Right atrium auricular region (tissue), 2 donors: ENCODE measurements at regions not wholly inside any gene's neighbourhood (a gene's known extent, or its start where the extent isn't known, plus 50 kb on each side); places are given as distances from the start of the nearest gene placed in this dataset.
"Not testable (repeated sequence)": the region's sequence is repeated elsewhere in the genome, so short reads cannot be mapped to it uniquely, and the experiment has no call there.

Experiments
- DNase-seq: peaks from one replicate; pipeline ENCODE4 v3.0.0-alpha.2; 2019; ENCODE audit warnings: low spot score
- H3K27ac ChIP-seq, 2 donors: fragments of 200-600 bp; sonication (generic); 1 replicate in 1 of 2; 2 replicates in 1 of 2; pipeline ENCODE4 v1.5.1; 2016 to 2019
- H3K27me3 ChIP-seq, 2 donors: fragments of 200-600 bp; sonication (generic); one replicate each; pipeline versions ENCODE4 v1.5.1 to v1.6.0; 2017 to 2019
- H3K36me3 ChIP-seq: fragments of 200-600 bp; sonication (generic); one replicate; pipeline ENCODE4 v1.5.1; 2016
- H3K4me1 ChIP-seq, 2 donors: fragments of 200-600 bp; sonication (generic); one replicate each; pipeline versions ENCODE4 v1.5.1 to v1.6.0; 2017 to 2019
- H3K4me3 ChIP-seq, 2 donors: fragments of 200-600 bp; sonication (generic); 1 replicate in 1 of 2; 2 replicates in 1 of 2; pipeline ENCODE4 v1.5.1; 2017 to 2019; ENCODE audit warnings: mild to moderate bottlenecking in 1 of 2, moderate library complexity in 1 of 2
- H3K9me3 ChIP-seq, 2 donors: fragments of 200-600 bp; sonication (generic); one replicate each; pipeline ENCODE4 v1.5.1; 2019
- CTCF ChIP-seq, 2 donors: fragments of 200-600 bp; sonication (generic); IDR thresholded peaks; one replicate each; pipeline ENCODE4 v1.5.1; 2019; ENCODE audit warnings: antibody characterized with exemption in 2 of 2

GRCh38 chr2:44084850-44085249 is 83.8 kb upstream of the PPM1B start:
- no peak overlapping the region for H3K4me3 ChIP-seq
- H3K36me3 ChIP-seq: no peaks in the 10 kb centered on the region
- H3K27me3 ChIP-seq: no peaks in the 10 kb centered on the region
- H3K27ac ChIP-seq: no peak overlapping the region
- no peak for DNase-seq
- H3K4me1 ChIP-seq: peaks cover 0 to 17% of the 10 kb centered on the region in 2 donors
- H3K9me3 ChIP-seq: no peaks in the 10 kb centered on the region
- TF ChIP-seq CTCF (IDR thresholded peaks at IDR 0.05): no peak

GRCh38 chr2:44086629-44087028 is 82.0 kb upstream of the PPM1B start:
- H3K4me3 ChIP-seq: peak overlapping the region in 1 of 2 donors; percentile 45
- H3K27ac ChIP-seq: peak overlapping the region; percentile 56 to 70
- no peak for TF ChIP-seq CTCF (IDR thresholded peaks at IDR 0.05)
- no peaks in the 10 kb centered on the region for H3K36me3 ChIP-seq
- no peak for DNase-seq
- peaks cover 0 to 17% of the 10 kb centered on the region in 2 donors for H3K4me1 ChIP-seq
- no peaks in the 10 kb centered on the region for H3K9me3 ChIP-seq
- no peaks in the 10 kb centered on the region for H3K27me3 ChIP-seq

- H3K4me1 ChIP-seq: peaks cover 0 to 17% of the 10 kb centered on the region in 2 donors
- H3K36me3 ChIP-seq: no peaks in the 10 kb centered on the region
- H3K4me3 ChIP-seq: peak overlapping the region; percentile 22 to 45
- peak overlapping the region; percentile 56 to 70 for H3K27ac ChIP-seq
- no peaks in the 10 kb centered on the region for H3K27me3 ChIP-seq
- peak; percentile 89 for DNase-seq
- no peaks in the 10 kb centered on the region for H3K9me3 ChIP-seq
- peak; percentile 91 to 99 for TF ChIP-seq CTCF (IDR thresholded peaks at IDR 0.05)
Measured at GRCh38 chr2:44087036-44087713, 81.5 kb upstream of the PPM1B start.

- H3K36me3 ChIP-seq: no peaks in the 10 kb centered on the region
- peak overlapping the region; percentile 22 to 45 for H3K4me3 ChIP-seq
- H3K27me3 ChIP-seq: no peaks in the 10 kb centered on the region
- TF ChIP-seq CTCF (IDR thresholded peaks at IDR 0.05): no peak
- peak overlapping the region; percentile 56 to 70 for H3K27ac ChIP-seq
- no peaks in the 10 kb centered on the region for H3K9me3 ChIP-seq
- H3K4me1 ChIP-seq: peaks cover 0 to 17% of the 10 kb centered on the region in 2 donors
- no peak for DNase-seq
Measured at GRCh38 chr2:44087714-44088092, 81.0 kb upstream of the PPM1B start.

- H3K9me3 ChIP-seq, H3K4me3 ChIP-seq, H3K4me1 ChIP-seq, H3K36me3 ChIP-seq, DNase-seq, H3K27ac ChIP-seq, H3K27me3 ChIP-seq: not testable (repeated sequence)
Measured at GRCh38 chr2:44092519-44092918, 76.2 kb upstream of the PPM1B start.

DNA sequence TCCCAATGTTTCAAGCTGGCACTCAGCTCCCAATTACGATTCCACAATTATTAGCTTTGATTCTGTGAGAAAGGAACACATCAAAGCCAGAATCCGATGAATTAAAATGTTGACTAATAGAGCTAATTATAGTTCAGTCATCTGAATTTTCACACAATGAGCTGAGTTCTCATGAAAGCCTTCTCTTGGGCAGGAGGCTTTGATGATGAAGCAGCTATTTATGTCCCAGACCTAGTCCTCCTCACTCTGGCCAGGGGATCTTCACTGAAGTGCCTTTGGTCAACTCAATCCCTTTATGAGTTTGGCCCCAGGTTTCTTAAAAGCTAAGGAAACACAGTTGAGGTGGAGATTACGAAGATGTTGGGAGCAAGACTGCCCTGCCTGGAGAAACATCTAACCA is 74.7 kb upstream of the PPM1B start:
- H3K27me3 ChIP-seq: no peaks in the 10 kb centered on the region
- no peak for DNase-seq
- H3K27ac ChIP-seq: no peak overlapping the region
- TF ChIP-seq CTCF (IDR thresholded peaks at IDR 0.05): no peak
- peaks cover 0 to 5% of the 10 kb centered on the region in 2 donors for H3K9me3 ChIP-seq
- H3K36me3 ChIP-seq: no peaks in the 10 kb centered on the region
- H3K4me3 ChIP-seq: no peak overlapping the region
- H3K4me1 ChIP-seq: no peaks in the 10 kb centered on the region
